ENCODE measurements at regions not wholly inside any gene's neighbourhood (a gene's known extent, or its start where the extent isn't known, plus 50 kb on each side); places are given as distances from the start of the nearest gene placed in this dataset.

DNA sequence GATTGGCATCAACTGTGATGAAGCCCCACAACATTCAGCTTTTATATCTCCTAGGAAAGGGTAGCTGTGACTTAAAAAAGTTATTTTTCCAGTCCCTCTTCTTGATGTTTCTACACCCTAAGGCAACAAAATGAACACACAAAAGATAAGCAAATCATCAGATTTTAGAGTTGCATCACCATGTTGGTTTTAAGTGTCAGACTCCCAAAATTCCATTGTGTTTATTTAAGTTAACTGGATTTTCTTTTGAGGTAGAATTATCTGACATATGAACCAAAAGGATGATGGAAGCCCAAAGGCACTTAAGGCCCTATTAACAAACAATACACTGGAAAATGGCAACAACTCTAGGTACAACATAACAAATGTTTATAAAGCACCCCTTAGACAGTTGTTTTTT, 261.7 kb upstream of the SLC39A10 start:
- Mint-ChIP-seq H3K9me3 (no peaks in the 10 kb centered on the region), H3K27me3 (no peaks in the 10 kb centered on the region), H3K27ac (no peak overlapping the region), H3K4me1 (no peaks in the 10 kb centered on the region), H3K4me3 (no peak overlapping the region), H3K36me3 (ENCODE audit: low read depth) (no peaks in the 10 kb centered on the region)
- ChIA-PET CTCF (no interaction called here), POLR2A (no interaction called here)
- intact Hi-C loops (cut with micrococcal nuclease): no loop called here
- no peak for ATAC-seq (ENCODE audit: low read depth)
- TF ChIP-seq, protein P1, sequence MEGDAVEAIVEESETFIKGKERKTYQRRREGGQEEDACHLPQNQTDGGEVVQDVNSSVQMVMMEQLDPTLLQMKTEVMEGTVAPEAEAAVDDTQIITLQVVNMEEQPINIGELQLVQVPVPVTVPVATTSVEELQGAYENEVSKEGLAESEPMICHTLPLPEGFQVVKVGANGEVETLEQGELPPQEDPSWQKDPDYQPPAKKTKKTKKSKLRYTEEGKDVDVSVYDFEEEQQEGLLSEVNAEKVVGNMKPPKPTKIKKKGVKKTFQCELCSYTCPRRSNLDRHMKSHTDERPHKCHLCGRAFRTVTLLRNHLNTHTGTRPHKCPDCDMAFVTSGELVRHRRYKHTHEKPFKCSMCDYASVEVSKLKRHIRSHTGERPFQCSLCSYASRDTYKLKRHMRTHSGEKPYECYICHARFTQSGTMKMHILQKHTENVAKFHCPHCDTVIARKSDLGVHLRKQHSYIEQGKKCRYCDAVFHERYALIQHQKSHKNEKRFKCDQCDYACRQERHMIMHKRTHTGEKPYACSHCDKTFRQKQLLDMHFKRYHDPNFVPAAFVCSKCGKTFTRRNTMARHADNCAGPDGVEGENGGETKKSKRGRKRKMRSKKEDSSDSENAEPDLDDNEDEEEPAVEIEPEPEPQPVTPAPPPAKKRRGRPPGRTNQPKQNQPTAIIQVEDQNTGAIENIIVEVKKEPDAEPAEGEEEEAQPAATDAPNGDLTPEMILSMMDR (IDR thresholded peaks at IDR 0.05): no peak
- DNase-seq: no peak

DNA sequence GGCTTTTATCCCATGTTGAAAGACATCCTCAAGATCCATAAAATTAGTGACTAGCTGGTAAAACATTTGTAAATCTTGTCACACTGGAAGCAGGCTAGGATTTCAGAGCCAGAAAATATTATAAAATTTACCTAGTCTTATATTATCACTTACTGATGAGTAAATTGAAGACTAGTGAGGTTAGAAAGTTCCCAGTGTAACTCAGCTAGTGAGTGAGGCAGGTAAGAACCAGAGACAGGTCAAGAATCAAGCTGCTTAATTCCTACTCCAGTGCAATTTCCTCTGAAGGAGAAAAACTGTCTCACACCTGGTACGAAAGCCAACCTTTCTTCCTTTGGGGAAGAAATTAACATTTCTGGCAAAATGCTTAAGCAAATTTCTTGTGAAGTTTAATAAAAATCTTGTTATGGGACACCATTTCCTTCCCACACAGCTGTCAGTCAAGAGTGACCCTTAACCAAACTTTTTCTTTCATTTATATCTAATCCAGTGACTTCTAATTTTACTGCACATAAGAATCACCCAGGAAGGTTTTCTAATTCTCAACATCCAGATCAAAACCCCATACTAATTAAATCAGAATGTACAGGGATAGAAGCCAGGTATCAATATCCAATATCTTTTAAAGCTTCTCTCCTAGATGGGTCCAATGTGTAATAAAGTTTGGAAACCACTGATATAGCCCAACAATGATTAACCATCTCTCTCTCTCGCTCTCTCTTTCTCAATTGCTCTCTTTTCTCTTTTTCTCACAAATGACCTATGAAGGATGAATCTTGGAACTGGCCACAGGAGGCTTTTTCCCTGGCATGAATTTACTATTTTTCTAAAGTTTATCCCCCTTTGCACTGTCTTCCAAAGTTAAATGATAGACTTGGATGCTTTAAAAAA, 264.3 kb upstream of the SLC39A10 start:
- ATAC-seq (ENCODE audit: low read depth) (no peak), DNase-seq (no peak)
- TF ChIP-seq, protein P1 (IDR thresholded peaks at IDR 0.05): no peak
- Mint-ChIP-seq H3K27me3 (no peaks in the 10 kb centered on the region), H3K36me3 (ENCODE audit: low read depth) (no peaks in the 10 kb centered on the region), H3K4me1 (peaks cover 17% of the 10 kb centered on the region), H3K4me3 (no peak overlapping the region), H3K27ac (no peak overlapping the region), H3K9me3 (no peaks in the 10 kb centered on the region)
- ChIA-PET CTCF (no interaction called here), POLR2A (no interaction called here)
- intact Hi-C loops (cut with micrococcal nuclease): no loop called here

DNA sequence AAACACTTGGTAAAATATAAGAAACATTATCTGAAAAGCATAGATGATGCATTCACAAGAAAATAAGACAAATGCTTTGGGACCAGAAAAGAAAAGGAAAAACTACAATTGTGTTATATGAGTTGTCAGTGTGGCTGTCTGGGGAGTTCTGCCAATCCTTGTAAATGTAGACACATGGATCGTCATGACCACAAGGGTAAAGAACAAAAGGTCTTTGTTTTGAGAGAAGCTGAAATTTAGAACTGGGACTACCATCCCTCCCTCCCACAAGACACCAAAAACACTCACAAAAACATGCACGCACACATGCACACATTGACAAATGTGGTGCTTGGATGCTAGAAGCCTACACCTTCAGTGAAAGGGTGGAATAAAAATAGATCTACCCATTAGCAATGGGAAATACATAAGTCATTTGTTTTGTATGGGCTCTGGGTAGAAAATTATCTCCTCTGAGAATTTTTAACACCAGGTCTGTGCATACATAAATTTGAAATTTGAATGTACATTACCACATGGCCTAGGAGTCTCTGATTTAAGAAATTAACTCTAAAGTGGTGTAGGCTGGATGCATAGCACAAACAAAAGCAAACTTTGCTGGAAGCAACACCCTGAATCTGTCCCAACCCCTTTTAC, 266.2 kb upstream of the SLC39A10 start:
- ATAC-seq (ENCODE audit: low read depth) (no peak), DNase-seq (no peak)
- no peak overlapping the region for H3K27ac Mint-ChIP-seq
- CTCF ChIA-PET: no interaction called here
- H3K4me1 Mint-ChIP-seq: peaks cover 29% of the 10 kb centered on the region
- intact Hi-C loops (cut with micrococcal nuclease): no loop called here
- TF ChIP-seq, protein P1 (IDR thresholded peaks at IDR 0.05): no peak
- POLR2A ChIA-PET: no interaction called here
- H3K27me3 Mint-ChIP-seq: no peaks in the 10 kb centered on the region
- no peak overlapping the region for H3K4me3 Mint-ChIP-seq
- H3K36me3 Mint-ChIP-seq (ENCODE audit: low read depth): no peaks in the 10 kb centered on the region
- no peaks in the 10 kb centered on the region for H3K9me3 Mint-ChIP-seq

DNA sequence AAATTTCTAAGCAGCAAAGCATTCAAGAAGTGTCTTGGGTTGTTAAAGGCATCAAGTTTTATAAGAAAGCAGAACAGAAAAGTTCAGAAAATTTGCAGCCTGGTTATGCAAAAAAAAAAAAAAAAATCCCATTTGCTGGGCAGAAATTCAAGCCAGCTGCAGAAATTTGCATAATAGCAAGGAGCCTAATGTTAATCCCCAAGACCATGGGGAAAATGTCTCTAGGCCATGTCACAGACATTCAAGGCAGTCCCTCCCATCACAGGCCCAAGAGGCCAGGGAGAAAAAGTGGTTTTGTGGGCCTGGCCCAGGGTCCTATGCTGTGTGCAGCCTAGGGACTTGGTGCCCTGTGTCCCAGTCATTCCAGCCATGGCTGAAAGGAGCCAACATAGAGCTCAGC, 269.0 kb upstream of the SLC39A10 start:
- ATAC-seq (ENCODE audit: low read depth) (peak; percentile 49), DNase-seq (no peak)
- Mint-ChIP-seq H3K27me3 (no peaks in the 10 kb centered on the region), H3K27ac (peak overlapping the region; percentile 35), H3K36me3 (ENCODE audit: low read depth) (no peaks in the 10 kb centered on the region), H3K9me3 (no peaks in the 10 kb centered on the region), H3K4me3 (no peak overlapping the region), H3K4me1 (peaks cover 53% of the 10 kb centered on the region)
- CTCF ChIA-PET: no interaction called here
- POLR2A ChIA-PET: no interaction called here
- intact Hi-C loops (cut with micrococcal nuclease): no loop called here
- TF ChIP-seq, protein P1 (IDR thresholded peaks at IDR 0.05): no peak

DNA sequence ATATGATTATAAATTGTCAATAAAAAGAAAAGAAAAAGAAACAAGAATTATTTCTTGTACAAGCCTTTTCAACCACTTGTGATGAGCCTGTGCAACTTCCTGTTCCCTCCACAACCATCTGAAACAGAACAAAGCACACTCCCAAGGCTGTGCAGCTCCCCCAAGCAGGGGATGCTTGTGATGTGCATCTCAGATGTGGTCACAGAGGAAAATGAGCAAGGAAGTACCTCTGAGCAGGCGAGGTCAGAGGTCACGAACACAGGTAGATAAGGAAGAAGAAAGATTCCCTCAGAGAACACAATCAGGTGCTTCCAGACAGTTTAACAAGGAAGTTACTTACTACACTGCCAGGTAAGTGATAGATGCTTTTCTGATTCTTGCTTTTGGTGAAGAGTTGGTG, 274.8 kb upstream of the SLC39A10 start:
- Mint-ChIP-seq H3K4me1 (peaks cover 38% of the 10 kb centered on the region), H3K27me3 (no peaks in the 10 kb centered on the region), H3K27ac (no peak overlapping the region), H3K9me3 (no peaks in the 10 kb centered on the region), H3K4me3 (no peak overlapping the region), H3K36me3 (ENCODE audit: low read depth) (no peaks in the 10 kb centered on the region)
- intact Hi-C loops (cut with micrococcal nuclease): no loop called here
- DNase-seq (no peak), ATAC-seq (ENCODE audit: low read depth) (no peak)
- TF ChIP-seq, protein P1 (IDR thresholded peaks at IDR 0.05): no peak
- ChIA-PET CTCF (no interaction called here), POLR2A (no interaction called here)
